Testis (tissue), 2 donors: ENCODE measurements at regions not wholly inside any gene's neighbourhood (a gene's known extent, or its start where the extent isn't known, plus 50 kb on each side); places are given as distances from the start of the nearest gene placed in this dataset.

Experiments used
- CTCF ChIP-seq, 3 experiments: fragments of 450-650 bp in 2 of 3; fragments of 200-600 bp in 1 of 3; sonication (generic) in 1 of 3; IDR thresholded peaks; one replicate each; pipeline ENCODE4 v1.5.1; 2016 to 2019; ENCODE audit warnings: antibody characterized with exemption in 3 of 3, mild to moderate bottlenecking in 2 of 3, moderate library complexity in 1 of 3
- POLR2A ChIP-seq: fragments of 450-650 bp; IDR thresholded peaks from one replicate; pipeline ENCODE4 v1.6.1; 2017; ENCODE audit warnings: antibody characterized with exemption, mild to moderate bottlenecking, moderate library complexity

GRCh38 chr20:16654858-16655535 is 74.8 kb upstream of the SNRPB2 start:
- no peak for TF ChIP-seq POLR2A
- no peak for TF ChIP-seq CTCF (IDR thresholded peaks at IDR 0.05)
